ENCODE measurements at regions not wholly inside any gene's neighbourhood (a gene's known extent, or its start where the extent isn't known, plus 50 kb on each side); places are given as distances from the start of the nearest gene placed in this dataset.

DNA sequence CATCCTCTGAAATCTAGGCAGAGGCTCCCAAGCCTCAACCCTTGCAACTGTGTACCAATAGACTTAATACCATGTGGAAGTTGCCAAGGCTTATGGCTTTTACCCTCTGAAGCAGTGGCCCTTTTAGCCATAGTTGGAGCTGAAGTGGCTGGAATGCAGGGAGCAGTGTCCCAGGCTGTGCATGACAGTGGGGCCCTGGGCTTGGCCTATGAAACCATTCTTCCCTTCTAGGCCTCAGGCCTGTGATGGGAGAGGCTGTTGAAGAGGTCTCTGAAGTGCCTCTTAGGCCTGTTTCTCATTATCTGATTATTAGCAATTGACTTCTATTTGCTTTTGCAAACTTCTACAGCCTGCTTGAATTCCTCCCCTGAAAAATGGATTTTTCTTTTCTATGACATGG is 612.7 kb upstream of the ZWINT start:
- no peak overlapping the region for H3K4me3 Mint-ChIP-seq

DNA sequence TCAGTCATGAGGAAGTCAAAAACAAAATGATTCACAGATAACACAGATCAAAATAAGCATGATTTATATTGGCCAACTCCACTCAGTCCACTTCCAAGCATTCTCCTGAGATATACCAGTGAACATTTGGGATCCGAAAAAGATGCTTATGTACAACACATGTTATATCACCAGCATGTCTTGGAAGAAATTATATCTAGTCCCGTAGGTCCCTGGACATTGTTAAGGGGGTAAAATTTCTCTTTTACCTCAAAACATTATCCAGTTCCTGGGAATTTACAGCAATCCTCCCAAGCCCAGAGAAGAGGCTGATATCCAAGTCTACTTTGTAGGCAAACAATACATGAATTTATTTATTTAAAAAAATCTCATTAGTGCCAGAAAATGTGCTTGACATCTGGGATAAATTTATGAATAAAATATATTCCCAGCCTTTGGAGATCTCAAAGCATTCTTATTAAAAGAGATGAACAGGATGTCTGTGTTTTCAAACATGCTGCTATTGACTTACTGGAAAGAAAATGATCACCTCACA is 582.2 kb upstream of the ZWINT start:
- Mint-ChIP-seq H3K27me3 (no peaks in the 10 kb centered on the region), H3K27ac (no peak overlapping the region), H3K36me3 (ENCODE audit: low read depth) (no peaks in the 10 kb centered on the region), H3K4me1 (no peaks in the 10 kb centered on the region), H3K4me3 (no peak overlapping the region)
- H3K9me3 ChIP-seq (ENCODE audit: control insufficient read depth, low read length, poor library complexity, severe bottlenecking): no peaks in the 10 kb centered on the region
- ATAC-seq (no peak), DNase-seq (no peak)

More for the DNA sequence above, 612.7 kb upstream of the ZWINT start:
- H3K9me3 ChIP-seq (ENCODE audit: control insufficient read depth, low read length, poor library complexity, severe bottlenecking): no peaks in the 10 kb centered on the region
- no peaks in the 10 kb centered on the region for H3K36me3 Mint-ChIP-seq (ENCODE audit: low read depth)
- DNase-seq (no peak), ATAC-seq (no peak)
- H3K4me1 Mint-ChIP-seq: no peaks in the 10 kb centered on the region
- no peaks in the 10 kb centered on the region for H3K27me3 Mint-ChIP-seq
- no peak overlapping the region for H3K27ac Mint-ChIP-seq

DNA sequence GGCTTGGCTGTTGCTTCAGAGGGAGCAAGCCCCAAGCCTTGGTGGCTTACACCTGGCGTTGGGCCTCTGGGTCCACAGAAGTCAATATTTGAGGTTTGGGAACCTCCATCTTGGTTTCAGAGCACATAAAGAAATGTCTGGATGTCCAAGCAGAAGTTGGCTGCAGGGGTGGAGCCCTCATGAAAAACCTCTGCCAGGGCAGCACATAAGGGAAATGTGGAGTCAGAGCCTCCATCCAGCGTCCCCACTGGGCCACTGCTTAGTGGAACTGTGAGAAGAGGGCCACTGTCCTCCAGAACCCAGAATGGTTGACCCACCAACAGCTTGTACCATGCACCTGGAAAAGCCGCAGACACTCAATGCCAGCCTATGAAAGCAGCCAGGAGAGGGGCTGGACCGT is 573.5 kb upstream of the ZWINT start:
- ATAC-seq (no peak), DNase-seq (no peak)
- H3K4me1 Mint-ChIP-seq: no peaks in the 10 kb centered on the region
- H3K36me3 Mint-ChIP-seq (ENCODE audit: low read depth): no peaks in the 10 kb centered on the region
- no peaks in the 10 kb centered on the region for H3K9me3 ChIP-seq (ENCODE audit: control insufficient read depth, low read length, poor library complexity, severe bottlenecking)
- H3K27me3 Mint-ChIP-seq: no peaks in the 10 kb centered on the region
- no peak overlapping the region for H3K4me3 Mint-ChIP-seq
- no peak overlapping the region for H3K27ac Mint-ChIP-seq

DNA sequence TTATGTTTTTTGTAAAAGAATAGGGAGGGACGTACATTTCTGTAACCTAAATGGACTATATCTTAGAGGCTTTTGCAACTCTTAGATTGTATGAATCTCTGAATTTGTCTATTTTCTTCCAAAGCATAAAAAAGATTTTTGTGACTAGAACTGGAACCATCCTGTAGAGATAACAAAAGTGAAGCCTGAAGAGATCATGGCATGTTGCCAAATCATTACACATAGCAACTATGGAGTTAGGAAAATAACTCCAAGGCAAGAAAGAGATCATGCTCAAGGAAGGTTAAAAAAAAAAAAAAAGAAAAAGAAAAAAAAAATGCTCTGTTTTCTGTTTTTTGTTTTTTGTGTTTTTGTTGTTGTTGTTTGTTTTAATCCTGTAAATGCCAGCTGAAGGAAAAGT is 567.7 kb upstream of the ZWINT start:
- Mint-ChIP-seq H3K27me3 (no peaks in the 10 kb centered on the region), H3K36me3 (ENCODE audit: low read depth) (no peaks in the 10 kb centered on the region), H3K4me1 (no peaks in the 10 kb centered on the region), H3K4me3 (no peak overlapping the region), H3K27ac (no peak overlapping the region)
- DNase-seq (no peak), ATAC-seq (no peak)
- no peaks in the 10 kb centered on the region for H3K9me3 ChIP-seq (ENCODE audit: control insufficient read depth, low read length, poor library complexity, severe bottlenecking)

DNA sequence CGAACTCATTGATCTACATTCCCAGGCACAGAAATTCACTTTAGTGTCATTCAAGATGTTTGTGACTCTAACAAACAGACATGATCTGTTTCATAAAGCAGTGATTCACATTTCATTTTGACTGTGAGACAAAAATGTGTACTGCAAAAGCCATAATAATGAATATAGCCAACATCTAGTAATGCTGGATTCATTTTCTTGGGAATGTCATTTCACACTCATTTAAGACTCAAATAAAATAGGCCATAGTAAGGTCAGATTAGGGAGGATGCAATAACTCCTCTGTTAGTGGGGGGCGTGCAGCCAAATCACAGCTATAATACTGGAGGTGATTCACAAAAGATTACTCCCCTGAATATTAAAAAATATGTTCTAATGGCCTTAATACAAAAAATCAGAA is 566.6 kb upstream of the ZWINT start:
- no peaks in the 10 kb centered on the region for H3K9me3 ChIP-seq (ENCODE audit: control insufficient read depth, low read length, poor library complexity, severe bottlenecking)
- Mint-ChIP-seq H3K27me3 (no peaks in the 10 kb centered on the region), H3K4me1 (no peaks in the 10 kb centered on the region), H3K36me3 (ENCODE audit: low read depth) (no peaks in the 10 kb centered on the region), H3K27ac (no peak overlapping the region), H3K4me3 (no peak overlapping the region)
- ATAC-seq: no peak
- DNase-seq: no peak

DNA sequence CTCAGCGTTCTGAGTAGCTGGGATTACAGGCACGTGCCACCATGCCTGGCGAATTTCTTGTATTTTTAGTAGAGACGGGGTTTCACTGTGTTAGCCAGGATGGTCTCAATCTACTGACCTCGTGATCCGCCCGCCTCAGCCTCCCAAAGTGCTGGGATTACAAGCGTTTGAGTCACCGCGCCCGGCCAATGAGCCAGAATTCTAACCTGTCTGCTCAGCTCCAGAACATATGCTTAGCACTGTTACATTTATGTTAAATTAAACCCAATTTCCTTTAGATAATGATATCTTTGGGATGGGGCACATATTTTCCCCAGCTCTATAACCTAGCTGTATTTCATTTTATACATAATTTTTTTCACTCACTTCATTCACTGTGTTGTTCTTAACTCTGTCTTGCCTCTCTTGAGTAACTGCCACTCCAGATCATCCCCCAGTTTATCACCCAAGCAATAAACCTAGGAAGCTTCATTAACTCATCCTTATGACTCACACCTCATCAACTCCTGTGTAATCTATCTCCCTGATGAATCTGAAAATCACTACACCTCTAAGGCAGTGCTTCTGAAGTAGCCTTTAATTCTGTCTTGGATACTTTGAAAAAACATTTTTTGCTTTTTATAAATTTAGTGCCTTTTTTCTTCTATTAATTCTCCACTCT is 559.7 kb upstream of the ZWINT start:
- Mint-ChIP-seq H3K4me1 (no peaks in the 10 kb centered on the region), H3K27ac (no peak overlapping the region), H3K36me3 (ENCODE audit: low read depth) (no peaks in the 10 kb centered on the region), H3K4me3 (no peak overlapping the region), H3K27me3 (no peaks in the 10 kb centered on the region)
- ATAC-seq (no peak), DNase-seq (no peak)
- H3K9me3 ChIP-seq (ENCODE audit: control insufficient read depth, low read length, poor library complexity, severe bottlenecking): no peaks in the 10 kb centered on the region

DNA sequence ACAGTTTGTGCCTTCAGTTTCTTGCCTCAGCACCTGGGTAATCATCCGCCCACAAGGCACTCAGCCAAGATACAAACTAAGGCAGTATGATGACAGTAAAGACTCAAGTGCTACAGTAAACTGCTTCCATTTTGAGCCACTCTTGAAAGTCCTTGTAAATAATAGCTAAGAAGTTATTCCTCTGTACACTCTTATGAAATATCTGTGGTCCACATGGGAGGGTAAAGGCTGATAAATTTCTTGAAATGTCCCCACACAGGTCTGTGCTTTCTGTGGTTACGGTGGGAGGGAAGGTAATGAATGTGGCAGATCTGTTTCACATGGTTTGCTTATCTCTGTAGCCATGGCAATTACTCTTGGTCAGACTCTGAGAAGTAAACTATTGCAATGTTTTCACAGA is 551.0 kb upstream of the ZWINT start:
- Mint-ChIP-seq H3K4me1 (no peaks in the 10 kb centered on the region), H3K4me3 (no peak overlapping the region), H3K27me3 (no peaks in the 10 kb centered on the region), H3K27ac (no peak overlapping the region), H3K36me3 (ENCODE audit: low read depth) (no peaks in the 10 kb centered on the region)
- no peaks in the 10 kb centered on the region for H3K9me3 ChIP-seq (ENCODE audit: control insufficient read depth, low read length, poor library complexity, severe bottlenecking)
- ATAC-seq (no peak), DNase-seq (no peak)

DNA sequence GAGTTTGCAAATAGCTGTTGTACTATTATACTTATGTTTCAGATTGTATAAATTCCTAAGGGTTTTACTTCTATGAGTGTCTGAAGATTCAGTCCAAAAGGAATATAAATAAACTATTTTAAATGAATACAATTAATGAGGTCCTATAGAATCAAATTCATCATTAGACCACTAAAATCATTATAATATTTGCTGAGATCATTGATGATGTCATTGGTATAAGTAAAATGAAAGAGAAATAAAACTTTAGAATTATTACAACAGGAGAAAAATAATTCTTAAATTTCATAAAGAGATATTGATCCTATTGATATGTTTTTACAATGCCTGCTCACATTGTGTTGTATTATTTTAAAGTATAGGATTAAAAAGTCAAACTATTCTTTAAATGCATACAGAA is 544.0 kb upstream of the ZWINT start:
- no peak for DNase-seq
- no peaks in the 10 kb centered on the region for H3K36me3 Mint-ChIP-seq (ENCODE audit: low read depth)
- H3K4me3 Mint-ChIP-seq: no peak overlapping the region
- H3K27ac Mint-ChIP-seq: no peak overlapping the region
- ATAC-seq: no peak
- H3K4me1 Mint-ChIP-seq: no peaks in the 10 kb centered on the region
- no peaks in the 10 kb centered on the region for H3K27me3 Mint-ChIP-seq
- H3K9me3 ChIP-seq (ENCODE audit: control insufficient read depth, low read length, poor library complexity, severe bottlenecking): no peaks in the 10 kb centered on the region

DNA sequence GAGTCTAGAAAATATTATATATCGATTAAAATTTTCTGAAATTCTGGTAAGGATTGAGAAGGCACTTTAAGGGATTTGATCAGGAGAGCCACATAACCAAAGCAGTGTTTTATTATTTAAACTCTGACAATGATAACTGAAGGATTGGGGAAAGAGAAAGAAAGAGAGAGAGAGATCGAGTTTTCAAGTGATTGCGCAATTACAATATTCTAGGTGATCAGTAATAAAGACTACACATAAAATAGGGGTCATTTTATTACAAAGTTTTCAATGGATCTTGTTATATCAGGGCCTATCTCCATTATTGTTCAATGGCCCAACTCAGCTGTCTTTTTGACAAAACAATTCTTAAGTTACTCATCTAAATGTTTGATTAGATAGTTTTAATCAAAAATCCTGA is 541.5 kb upstream of the ZWINT start:
- ATAC-seq (no peak), DNase-seq (no peak)
- Mint-ChIP-seq H3K36me3 (ENCODE audit: low read depth) (no peaks in the 10 kb centered on the region), H3K4me1 (no peaks in the 10 kb centered on the region), H3K4me3 (no peak overlapping the region), H3K27ac (no peak overlapping the region), H3K27me3 (no peaks in the 10 kb centered on the region)
- H3K9me3 ChIP-seq (ENCODE audit: control insufficient read depth, low read length, poor library complexity, severe bottlenecking): no peaks in the 10 kb centered on the region

DNA sequence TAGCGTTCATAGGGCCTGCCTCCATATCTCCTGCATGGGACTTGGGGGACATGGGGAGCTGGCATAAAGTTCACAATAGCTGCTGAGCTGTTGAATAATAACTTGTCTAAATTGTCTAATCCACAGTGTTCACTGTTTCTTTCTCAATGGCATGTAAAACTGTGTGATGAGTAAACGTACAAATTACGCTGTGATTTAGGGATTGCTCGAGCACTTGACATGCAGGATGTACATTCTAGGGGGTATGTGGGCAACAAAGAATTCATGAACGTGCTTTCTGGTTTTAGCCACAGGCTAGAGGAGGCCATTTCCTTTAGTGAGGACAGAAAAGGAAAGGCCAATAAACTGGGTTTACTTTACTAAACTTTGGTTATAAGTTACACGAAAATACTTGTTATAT is 534.2 kb upstream of the ZWINT start:
- ATAC-seq (no peak), DNase-seq (no peak)
- Mint-ChIP-seq H3K4me3 (no peak overlapping the region), H3K36me3 (ENCODE audit: low read depth) (no peaks in the 10 kb centered on the region), H3K27ac (no peak overlapping the region), H3K4me1 (no peaks in the 10 kb centered on the region), H3K27me3 (no peaks in the 10 kb centered on the region)
- H3K9me3 ChIP-seq (ENCODE audit: control insufficient read depth, low read length, poor library complexity, severe bottlenecking): no peaks in the 10 kb centered on the region

DNA sequence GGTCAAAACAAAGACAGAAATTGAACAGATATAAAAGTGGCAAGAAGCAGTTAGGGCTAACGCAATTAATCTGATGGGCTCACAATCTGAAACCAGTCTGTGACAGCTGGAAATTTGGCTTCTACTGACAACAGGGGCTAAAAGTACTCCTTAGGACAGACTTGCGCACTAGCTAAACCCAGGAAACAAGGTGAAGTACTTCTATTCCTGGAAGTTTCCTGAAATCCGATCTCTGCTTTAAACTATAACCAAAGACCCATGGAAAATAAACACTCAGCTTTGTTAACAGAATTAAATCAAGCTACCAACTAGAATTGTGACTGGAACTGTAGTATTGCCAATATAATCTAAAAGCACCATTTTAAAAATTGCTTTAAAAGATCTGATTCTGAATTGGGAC is 520.2 kb upstream of the ZWINT start:
- ATAC-seq: no peak
- H3K27ac Mint-ChIP-seq: no peak overlapping the region

DNA sequence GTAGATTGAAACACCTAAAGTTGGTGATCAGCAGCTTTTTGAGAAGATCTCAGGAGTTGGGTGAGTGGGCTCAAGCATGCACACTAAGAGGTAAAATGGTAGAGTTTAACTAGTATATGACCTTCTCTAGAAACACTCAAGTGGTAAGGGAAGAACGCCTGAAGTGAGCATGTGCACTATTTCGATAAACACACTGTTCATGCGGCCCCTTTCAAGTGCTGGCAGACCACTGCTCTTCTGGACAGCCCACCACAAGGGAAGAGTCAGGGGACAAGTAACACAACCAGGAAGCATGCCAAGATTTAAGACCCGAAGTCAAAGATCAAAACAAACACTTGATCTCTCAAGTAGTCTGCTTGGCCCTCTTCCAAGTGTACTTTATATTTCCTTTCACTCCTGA is 519.5 kb upstream of the ZWINT start:
- Mint-ChIP-seq H3K27ac (no peak overlapping the region), H3K4me3 (no peak overlapping the region), H3K27me3 (no peaks in the 10 kb centered on the region), H3K36me3 (ENCODE audit: low read depth) (no peaks in the 10 kb centered on the region), H3K4me1 (no peaks in the 10 kb centered on the region)
- DNase-seq (no peak), ATAC-seq (no peak)
- peaks cover 3% of the 10 kb centered on the region for H3K9me3 ChIP-seq (ENCODE audit: control insufficient read depth, low read length, poor library complexity, severe bottlenecking)

More for the DNA sequence above, 520.2 kb upstream of the ZWINT start:
- H3K4me3 Mint-ChIP-seq: no peak overlapping the region
- no peak for DNase-seq
- no peaks in the 10 kb centered on the region for H3K4me1 Mint-ChIP-seq
- H3K9me3 ChIP-seq (ENCODE audit: control insufficient read depth, low read length, poor library complexity, severe bottlenecking): peaks cover under 1% of the 10 kb centered on the region
- H3K27me3 Mint-ChIP-seq: no peaks in the 10 kb centered on the region
- no peaks in the 10 kb centered on the region for H3K36me3 Mint-ChIP-seq (ENCODE audit: low read depth)

DNA sequence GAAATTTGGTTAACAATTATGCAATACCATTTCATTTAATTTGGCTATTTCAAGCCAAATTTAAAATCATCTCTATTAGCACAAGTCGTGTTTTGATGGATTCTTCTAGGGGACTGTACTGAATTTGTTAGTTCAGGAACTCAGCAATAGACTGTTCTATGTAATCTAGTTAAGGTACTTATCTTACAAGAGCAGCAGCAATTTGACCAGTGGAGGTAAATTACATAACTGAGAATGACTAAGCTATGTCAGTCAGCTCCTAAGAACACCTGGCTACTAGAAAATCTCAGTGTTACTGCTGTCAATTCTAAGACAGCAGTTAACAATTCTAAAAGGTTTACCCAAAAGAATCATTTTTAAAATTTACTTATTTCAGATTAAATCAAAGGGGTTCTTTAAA is 513.9 kb upstream of the ZWINT start:
- ATAC-seq: no peak

DNA sequence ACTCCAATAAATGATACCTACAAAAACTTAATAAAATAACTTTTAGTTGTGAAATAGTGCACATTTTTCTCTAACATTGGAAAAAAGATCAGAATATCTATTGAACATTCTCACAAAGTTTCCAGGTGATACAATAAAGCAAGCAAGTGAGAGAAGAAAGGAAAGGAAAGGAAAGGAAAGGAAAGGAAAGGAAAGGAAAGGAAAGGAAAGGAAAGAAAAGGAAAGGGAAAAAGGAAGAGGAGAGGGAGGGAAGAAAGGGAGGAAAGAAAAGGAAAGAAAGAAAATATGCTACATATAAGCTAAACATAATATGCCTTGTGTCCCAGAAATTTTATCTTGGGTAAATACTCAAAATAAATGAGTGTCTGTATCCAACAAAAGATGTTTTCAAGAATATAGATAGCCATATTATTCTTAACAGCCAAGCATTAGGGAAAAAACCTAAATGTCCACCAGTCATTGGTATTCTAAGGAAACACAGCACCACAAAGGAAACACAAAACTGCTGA is 510.2 kb upstream of the ZWINT start:
- no peak overlapping the region for H3K4me3 Mint-ChIP-seq
- no peaks in the 10 kb centered on the region for H3K4me1 Mint-ChIP-seq
- no peak for ATAC-seq
- H3K9me3 ChIP-seq (ENCODE audit: control insufficient read depth, low read length, poor library complexity, severe bottlenecking): peaks cover 3% of the 10 kb centered on the region
- no peaks in the 10 kb centered on the region for H3K27me3 Mint-ChIP-seq
- H3K27ac Mint-ChIP-seq: no peak overlapping the region
- H3K36me3 Mint-ChIP-seq (ENCODE audit: low read depth): no peaks in the 10 kb centered on the region
- DNase-seq: no peak

More for the DNA sequence above, 513.9 kb upstream of the ZWINT start:
- Mint-ChIP-seq H3K27ac (no peak overlapping the region), H3K36me3 (ENCODE audit: low read depth) (no peaks in the 10 kb centered on the region), H3K27me3 (no peaks in the 10 kb centered on the region), H3K4me1 (no peaks in the 10 kb centered on the region), H3K4me3 (no peak overlapping the region)
- no peak for DNase-seq
- H3K9me3 ChIP-seq (ENCODE audit: control insufficient read depth, low read length, poor library complexity, severe bottlenecking): peaks cover 3% of the 10 kb centered on the region
